Ovary (tissue), 7 donors: ENCODE measurements at regions not wholly inside any gene's neighbourhood (a gene's known extent, or its start where the extent isn't known, plus 50 kb on each side); places are given as distances from the start of the nearest gene placed in this dataset.

ENCODE experiments used
- DNase-seq, 5 donors: peaks; one replicate each; pipeline ENCODE4 v3.0.0-alpha.2; 2019 to 2020
- H3K27ac ChIP-seq, 2 donors: fragments of 200-600 bp; one replicate each; pipeline versions ENCODE4 v1.5.1 to v1.8.0; 2019 to 2022
- H3K27me3 ChIP-seq: fragments of 200-600 bp; one replicate; pipeline ENCODE4 v1.8.0; 2022
- H3K36me3 ChIP-seq: fragments of 200-600 bp; sonication (generic); one replicate; pipeline ENCODE4 v1.5.1; 2019
- H3K4me1 ChIP-seq: one replicate; pipeline ENCODE4 v1.8.1; 2013; ENCODE audit warnings: mild to moderate bottlenecking, moderate library complexity; ENCODE audit not compliant: insufficient read depth
- H3K4me3 ChIP-seq: fragments of 200-600 bp; sonication (generic); one replicate; pipeline ENCODE4 v1.5.1; 2017
- H3K9me3 ChIP-seq, 2 donors: fragments of 200-600 bp in 1 of 2; sonication (generic) in 1 of 2; one replicate each; pipeline versions ENCODE4 v1.5.1 to v1.8.1; 2013 to 2019; ENCODE audit warnings: mild to moderate bottlenecking in 1 of 2, moderate library complexity in 1 of 2
- EP300 ChIP-seq: sonication (generic); formaldehyde crosslinking; IDR thresholded peaks from one replicate; pipeline ENCODE4 v1.6.1; 2017; ENCODE audit warnings: antibody characterized with exemption
- POLR2A ChIP-seq: fragments of 450-650 bp; IDR thresholded peaks from one replicate; pipeline ENCODE4 v1.6.1; 2017; ENCODE audit warnings: antibody characterized with exemption, mild to moderate bottlenecking, moderate library complexity
- WGBS, 3 donors: extraction: QIAGEN DNeasy Blood & Tissue Kit in 1 of 3; methylation state at CpG; one replicate each; pipeline versions ENCODE4 v1.1.5 to v1.1.7; 2013 to 2017; 5-methylcytosine and 5-hydroxymethylcytosine counted together
- intact Hi-C, 4 donors: fragments of 100-400 bp; cut with DNase I; formaldehyde crosslinking; loops; one replicate each; pipeline versions ENCODE4 v1.11.0 to v1.15.1; 2022 to 2023
- TF ChIP-seq, protein P1 (sequence below), 3 donors: fragments of 450-650 bp in 2 of 3; fragments of 200-600 bp in 1 of 3; IDR thresholded peaks; one replicate each; pipeline versions ENCODE4 v1.5.1 to v1.8.0; 2016 to 2022; ENCODE audit warnings: antibody characterized with exemption in 3 of 3, mild to moderate bottlenecking in 1 of 3
- donor health status: DM: no; HTN: no; CAD: no; lungs with moderate emphysema.
- donor health status: DM: no; HTN: no; CAD: no.
- donor health status: Bipolar disorder and iron deficiency.
- donor health status: DM: no; HTN: no; CAD: no.
- donor health status: DM: yes; HTN: yes; CAD: no.

DNA sequence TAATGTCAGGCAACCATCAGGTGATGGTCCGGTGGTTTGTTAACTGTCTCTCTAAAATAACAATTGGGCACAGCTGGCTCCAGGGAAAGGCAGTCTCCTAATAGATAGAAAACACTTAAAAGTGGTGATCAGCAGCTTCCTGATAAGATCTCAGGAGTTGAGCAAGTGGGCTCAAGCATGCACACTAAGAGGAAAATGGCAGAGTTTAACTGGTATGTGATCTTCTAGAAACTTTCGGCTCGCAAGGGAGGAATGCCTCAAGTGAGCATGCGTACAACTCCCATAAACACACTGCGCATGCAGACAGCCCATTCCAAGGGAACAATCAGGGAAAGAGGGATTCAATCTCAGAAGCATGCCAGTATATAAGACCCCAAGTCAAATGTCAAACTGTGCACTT, 52.2 kb upstream of the VTCN1 start:
- DNase-seq, result no peak
- Histone ChIP-seq H3K9me3 (no peaks in the 10 kb centered on the region), H3K27me3 (no peaks in the 10 kb centered on the region), H3K4me3 (no peak overlapping the region), H3K27ac (no peak overlapping the region), H3K4me1 (no peaks in the 10 kb centered on the region), H3K36me3 (no peaks in the 10 kb centered on the region)
- no peak for TF ChIP-seq POLR2A
- TF ChIP-seq EP300, result no peak
- TF ChIP-seq, protein P1, sequence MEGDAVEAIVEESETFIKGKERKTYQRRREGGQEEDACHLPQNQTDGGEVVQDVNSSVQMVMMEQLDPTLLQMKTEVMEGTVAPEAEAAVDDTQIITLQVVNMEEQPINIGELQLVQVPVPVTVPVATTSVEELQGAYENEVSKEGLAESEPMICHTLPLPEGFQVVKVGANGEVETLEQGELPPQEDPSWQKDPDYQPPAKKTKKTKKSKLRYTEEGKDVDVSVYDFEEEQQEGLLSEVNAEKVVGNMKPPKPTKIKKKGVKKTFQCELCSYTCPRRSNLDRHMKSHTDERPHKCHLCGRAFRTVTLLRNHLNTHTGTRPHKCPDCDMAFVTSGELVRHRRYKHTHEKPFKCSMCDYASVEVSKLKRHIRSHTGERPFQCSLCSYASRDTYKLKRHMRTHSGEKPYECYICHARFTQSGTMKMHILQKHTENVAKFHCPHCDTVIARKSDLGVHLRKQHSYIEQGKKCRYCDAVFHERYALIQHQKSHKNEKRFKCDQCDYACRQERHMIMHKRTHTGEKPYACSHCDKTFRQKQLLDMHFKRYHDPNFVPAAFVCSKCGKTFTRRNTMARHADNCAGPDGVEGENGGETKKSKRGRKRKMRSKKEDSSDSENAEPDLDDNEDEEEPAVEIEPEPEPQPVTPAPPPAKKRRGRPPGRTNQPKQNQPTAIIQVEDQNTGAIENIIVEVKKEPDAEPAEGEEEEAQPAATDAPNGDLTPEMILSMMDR (IDR thresholded peaks at IDR 0.05), result no peak
- intact Hi-C loops, result no loop called here
- 90 to 98% (median 96%) methylated on average over 5 of the region's 5 CpGs for WGBS, 3 donors

DNA sequence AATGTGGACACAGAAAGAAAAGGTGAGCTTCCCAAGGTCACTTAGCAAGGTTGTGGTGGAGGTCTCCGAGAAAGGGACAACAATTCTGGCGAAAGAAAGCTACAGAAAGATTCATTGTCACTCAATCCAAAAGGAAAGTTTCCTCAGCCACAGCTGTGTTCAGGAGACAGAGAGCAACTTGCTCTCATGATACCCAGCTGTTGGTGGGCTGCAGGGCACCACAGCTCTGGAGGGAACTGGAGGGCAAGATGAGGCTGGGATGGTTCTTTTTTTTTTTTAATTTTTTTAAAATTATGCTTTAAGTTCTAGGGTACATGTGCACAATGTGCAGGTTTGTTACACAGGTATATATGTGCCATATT, 50.7 kb upstream of the VTCN1 start:
- Histone ChIP-seq H3K9me3 (no peaks in the 10 kb centered on the region), H3K4me1 (no peaks in the 10 kb centered on the region), H3K36me3 (no peaks in the 10 kb centered on the region), H3K4me3 (no peak overlapping the region), H3K27ac (no peak overlapping the region), H3K27me3 (no peaks in the 10 kb centered on the region)
- TF ChIP-seq EP300 (no peak), POLR2A (no peak)
- TF ChIP-seq, protein P1 (IDR thresholded peaks at IDR 0.05), result no peak
- no peak for DNase-seq
- intact Hi-C loops, result no loop called here
- WGBS, 3 donors, result 86 to 96% (median 86%) methylated on average over 2 of the region's 2 CpGs

DNA sequence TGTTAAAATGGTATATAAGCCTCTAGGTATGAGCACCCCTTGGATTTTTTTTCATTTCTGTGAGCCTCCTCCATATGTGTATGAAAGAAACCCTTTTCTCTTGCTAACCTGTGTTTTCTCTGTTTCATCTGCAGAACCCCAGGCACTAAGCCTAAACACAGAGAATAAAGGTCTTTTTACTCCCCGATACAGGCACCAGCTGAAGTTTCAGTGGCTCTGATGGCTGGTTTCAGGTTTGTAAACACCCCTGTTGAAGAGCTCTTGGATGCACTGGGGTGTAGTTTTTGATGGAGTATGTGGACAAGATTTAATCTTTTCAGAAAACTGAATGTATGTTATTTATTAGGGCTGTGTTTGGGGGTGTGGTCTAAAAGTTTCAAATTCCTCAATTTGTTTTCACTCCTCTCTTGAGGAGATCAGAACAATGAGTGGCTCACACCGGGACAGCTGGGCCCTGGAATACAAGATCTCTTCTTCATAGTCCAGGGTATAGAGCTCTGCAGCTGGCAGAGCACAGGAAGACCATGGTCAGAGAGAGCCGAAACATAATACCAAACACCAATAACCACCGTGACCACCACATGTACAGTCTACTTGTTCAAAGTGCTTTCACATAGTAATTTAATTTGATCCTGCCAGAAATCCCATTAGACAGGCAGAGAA, 50.2 kb upstream of the VTCN1 start:
- intact Hi-C loops, result no loop called here
- no peak overlapping the region for H3K27ac ChIP-seq
- no peaks in the 10 kb centered on the region for H3K4me1 ChIP-seq
- no peak for DNase-seq
- no peaks in the 10 kb centered on the region for H3K27me3 ChIP-seq
- no peak overlapping the region for H3K4me3 ChIP-seq
- H3K36me3 ChIP-seq, result no peaks in the 10 kb centered on the region
- 77 to 83% (median 81%) methylated on average over 4 of the region's 4 CpGs for WGBS, 3 donors
- TF ChIP-seq POLR2A (no peak), EP300 (no peak)
- TF ChIP-seq, protein P1 (IDR thresholded peaks at IDR 0.05), result no peak
- no peaks in the 10 kb centered on the region for H3K9me3 ChIP-seq
